Sigmoid colon (tissue), 6 donors: ENCODE measurements at regions not wholly inside any gene's neighbourhood (a gene's known extent, or its start where the extent isn't known, plus 50 kb on each side); places are given as distances from the start of the nearest gene placed in this dataset.

ENCODE experiments used
- DNase-seq: peaks from one replicate; pipeline ENCODE4 v3.0.0-alpha.2; 2019
- H3K27ac ChIP-seq, 4 donors: fragments of 200-600 bp; sonication (generic); one replicate each; pipeline ENCODE4 v1.5.1; 2016 to 2019; ENCODE audit warnings: mild to moderate bottlenecking in 1 of 4
- H3K27me3 ChIP-seq, 3 donors: fragments of 200-600 bp; sonication (generic); one replicate each; pipeline ENCODE4 v1.5.1; 2019; ENCODE audit warnings: mild to moderate bottlenecking in 1 of 3
- H3K36me3 ChIP-seq, 4 donors: fragments of 200-600 bp; sonication (generic); one replicate each; pipeline ENCODE4 v1.5.1; 2016 to 2019
- H3K4me1 ChIP-seq, 4 donors: fragments of 200-600 bp; sonication (generic); one replicate each; pipeline ENCODE4 v1.5.1; 2017 to 2019
- H3K4me3 ChIP-seq, 4 donors: fragments of 200-600 bp; sonication (generic); one replicate each; pipeline ENCODE4 v1.5.1; 2017 to 2019; ENCODE audit warnings: mild to moderate bottlenecking in 2 of 4, moderate library complexity in 1 of 4
- H3K9me3 ChIP-seq, 4 donors: fragments of 200-600 bp in 3 of 4; sonication (generic) in 3 of 4; one replicate each; pipeline versions ENCODE4 v1.5.1 to v1.6.1; 2013 to 2019
- EP300 ChIP-seq, 4 donors: sonication (generic); formaldehyde crosslinking; IDR thresholded peaks; one replicate each; pipeline ENCODE4 v1.6.1; 2017; ENCODE audit warnings: antibody characterized with exemption in 4 of 4
- POLR2A ChIP-seq, 2 donors: fragments of 450-650 bp; IDR thresholded peaks; one replicate each; pipeline ENCODE4 v1.6.1; 2016; ENCODE audit warnings: antibody characterized with exemption in 2 of 2, mild to moderate bottlenecking in 2 of 2, moderate library complexity in 2 of 2
- POLR2AphosphoS5 ChIP-seq, 4 donors: sonication (generic); formaldehyde crosslinking; IDR thresholded peaks; one replicate each; pipeline ENCODE4 v1.6.1; 2017; ENCODE audit warnings: antibody characterized with exemption in 4 of 4
- WGBS, 2 donors: extraction: QIAGEN DNeasy Blood & Tissue Kit; methylation state at CpG; one replicate each; pipeline ENCODE4 v1.1.7; 2013; 5-methylcytosine and 5-hydroxymethylcytosine counted together
- intact Hi-C: fragments of 100-400 bp; cut with DNase I; formaldehyde crosslinking; loops from one replicate; pipeline ENCODE4 v1.15.1; 2023
- TF ChIP-seq, protein P1 (sequence below), 4 experiments: fragments of 450-650 bp in 3 of 4; fragments of 200-600 bp in 1 of 4; IDR thresholded peaks; one replicate each; pipeline ENCODE4 v1.5.1; 2016 to 2019; ENCODE audit warnings: antibody characterized with exemption in 4 of 4, mild to moderate bottlenecking in 3 of 4, moderate library complexity in 2 of 4
- donor health status: healthy with polysubstance abuse.
- donor health status: healthy.

DNA sequence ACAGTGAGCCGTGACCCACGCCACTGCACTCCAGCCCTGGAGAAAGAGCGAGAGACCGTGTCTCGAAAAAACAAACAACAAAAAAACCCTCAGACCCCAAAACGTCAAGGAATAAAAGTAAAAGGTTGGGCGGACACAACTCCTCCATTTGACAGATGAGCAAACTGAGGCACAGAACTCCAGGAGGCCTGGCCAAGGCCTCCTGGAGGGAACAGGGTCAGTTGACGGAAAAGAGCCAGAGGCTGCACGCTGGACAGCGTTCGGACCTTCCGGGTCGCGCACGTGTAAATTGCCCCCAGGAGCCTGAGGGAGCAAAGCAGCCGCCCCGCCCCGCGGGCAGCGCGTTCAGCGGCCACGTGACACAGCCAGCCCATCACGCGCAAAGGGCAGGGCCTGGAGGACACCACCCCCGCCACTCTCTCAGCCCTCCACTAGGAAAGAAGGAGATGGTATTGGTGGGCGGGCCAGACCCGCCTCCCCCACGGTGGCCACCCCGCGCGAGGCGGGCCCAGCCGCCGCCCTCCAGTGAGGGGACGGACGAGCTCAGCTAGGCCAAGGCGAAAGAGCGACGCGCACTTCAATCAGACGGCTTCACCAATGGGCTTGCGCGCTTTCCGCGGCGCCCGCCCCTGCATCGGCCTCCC, 81.5 kb downstream of the PTPDC1 start:
- Histone ChIP-seq H3K9me3 (no peaks in the 10 kb centered on the region), H3K4me1 (peaks cover 0 to 35% (median 33%) of the 10 kb centered on the region in 4 donors), H3K27ac (peak overlapping the region; percentile 100), H3K36me3 (no peaks in the 10 kb centered on the region), H3K27me3 (no peaks in the 10 kb centered on the region), H3K4me3 (peak overlapping the region; percentile 84 to 100 (median 92))
- intact Hi-C loops: loop anchor here (2.0 to 5.0 kb wide), 2 partner anchors 25 to 33 kb away; no protein-coding TSS in a partner anchor
- TF ChIP-seq, protein P1, sequence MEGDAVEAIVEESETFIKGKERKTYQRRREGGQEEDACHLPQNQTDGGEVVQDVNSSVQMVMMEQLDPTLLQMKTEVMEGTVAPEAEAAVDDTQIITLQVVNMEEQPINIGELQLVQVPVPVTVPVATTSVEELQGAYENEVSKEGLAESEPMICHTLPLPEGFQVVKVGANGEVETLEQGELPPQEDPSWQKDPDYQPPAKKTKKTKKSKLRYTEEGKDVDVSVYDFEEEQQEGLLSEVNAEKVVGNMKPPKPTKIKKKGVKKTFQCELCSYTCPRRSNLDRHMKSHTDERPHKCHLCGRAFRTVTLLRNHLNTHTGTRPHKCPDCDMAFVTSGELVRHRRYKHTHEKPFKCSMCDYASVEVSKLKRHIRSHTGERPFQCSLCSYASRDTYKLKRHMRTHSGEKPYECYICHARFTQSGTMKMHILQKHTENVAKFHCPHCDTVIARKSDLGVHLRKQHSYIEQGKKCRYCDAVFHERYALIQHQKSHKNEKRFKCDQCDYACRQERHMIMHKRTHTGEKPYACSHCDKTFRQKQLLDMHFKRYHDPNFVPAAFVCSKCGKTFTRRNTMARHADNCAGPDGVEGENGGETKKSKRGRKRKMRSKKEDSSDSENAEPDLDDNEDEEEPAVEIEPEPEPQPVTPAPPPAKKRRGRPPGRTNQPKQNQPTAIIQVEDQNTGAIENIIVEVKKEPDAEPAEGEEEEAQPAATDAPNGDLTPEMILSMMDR (IDR thresholded peaks at IDR 0.05): no peak
- no peak for TF ChIP-seq POLR2A (IDR thresholded peaks at IDR 0.05)
- peak in 1 of 4 donors; percentile 46 for TF ChIP-seq EP300 (IDR thresholded peaks at IDR 0.05)
- peak in 1 of 4 donors; percentile 59 for TF ChIP-seq POLR2AphosphoS5 (IDR thresholded peaks at IDR 0.05)
- peak; percentile 99 for DNase-seq
- 4 to 8% methylated on average over 49 of the region's 49 CpGs for WGBS, 2 donors

DNA sequence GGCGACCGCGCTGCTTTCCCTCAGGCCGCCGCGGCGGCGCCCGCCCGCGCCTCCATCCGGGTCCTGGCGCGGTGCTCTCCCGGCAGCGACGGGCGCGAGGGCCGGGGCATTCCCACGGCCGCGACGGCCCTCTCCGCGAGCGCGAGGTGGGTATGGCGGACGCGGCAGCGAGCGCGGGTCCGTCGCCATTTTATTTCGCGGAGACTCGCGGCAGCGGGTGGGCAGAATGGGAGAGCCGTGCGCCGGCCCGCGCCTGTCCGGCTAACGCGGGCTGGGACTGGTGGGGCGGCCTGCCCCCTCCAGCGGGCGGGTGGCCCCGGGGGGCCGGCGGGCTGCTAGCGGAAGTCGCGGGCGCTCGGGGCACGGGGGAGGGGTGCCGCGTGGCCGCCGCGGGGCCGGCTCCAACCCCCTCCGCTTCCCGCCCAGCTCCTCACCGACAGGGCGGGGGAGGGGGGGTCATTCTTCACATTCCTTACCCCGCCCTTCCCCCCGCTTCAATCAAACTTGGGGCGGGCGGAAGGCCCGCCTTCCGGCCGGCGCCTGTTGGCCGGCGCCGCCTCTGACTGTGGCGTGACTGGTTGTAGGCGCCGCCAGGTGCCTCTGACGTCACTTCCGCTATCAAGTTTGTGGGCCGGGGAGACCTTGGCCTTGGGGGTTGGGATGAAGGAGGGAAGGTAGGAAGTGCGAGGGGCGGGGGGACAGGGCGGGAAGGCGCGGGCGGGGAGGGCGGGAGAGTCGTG, 82.1 kb downstream of the PTPDC1 start:
- peak overlapping the region; percentile 100 for H3K27ac ChIP-seq
- peak; percentile 99 for DNase-seq
- H3K36me3 ChIP-seq: peaks cover 0 to 2% (median 0%) of the 10 kb centered on the region in 4 donors
- intact Hi-C loops: loop anchor here (5.0 kb wide), 1 partner anchor 34 kb away; no protein-coding TSS in a partner anchor
- peaks cover 0 to 42% (median 40%) of the 10 kb centered on the region in 4 donors for H3K4me1 ChIP-seq
- no peaks in the 10 kb centered on the region for H3K9me3 ChIP-seq
- peak overlapping the region; percentile 84 to 100 (median 92) for H3K4me3 ChIP-seq
- 0 to 1% methylated on average over 96 of the region's 96 CpGs for WGBS, 2 donors
- TF ChIP-seq POLR2AphosphoS5 (IDR thresholded peaks at IDR 0.05) (peak; percentile 1 to 93 (median 80)), EP300 (IDR thresholded peaks at IDR 0.05) (peak in 3 of 4 donors; percentile 51 to 82 (median 64)), POLR2A (IDR thresholded peaks at IDR 0.05) (peak; percentile 57 to 68)
- TF ChIP-seq, protein P1 (IDR thresholded peaks at IDR 0.05): peak in 1 of 4 experiments; percentile 17
- no peaks in the 10 kb centered on the region for H3K27me3 ChIP-seq

DNA sequence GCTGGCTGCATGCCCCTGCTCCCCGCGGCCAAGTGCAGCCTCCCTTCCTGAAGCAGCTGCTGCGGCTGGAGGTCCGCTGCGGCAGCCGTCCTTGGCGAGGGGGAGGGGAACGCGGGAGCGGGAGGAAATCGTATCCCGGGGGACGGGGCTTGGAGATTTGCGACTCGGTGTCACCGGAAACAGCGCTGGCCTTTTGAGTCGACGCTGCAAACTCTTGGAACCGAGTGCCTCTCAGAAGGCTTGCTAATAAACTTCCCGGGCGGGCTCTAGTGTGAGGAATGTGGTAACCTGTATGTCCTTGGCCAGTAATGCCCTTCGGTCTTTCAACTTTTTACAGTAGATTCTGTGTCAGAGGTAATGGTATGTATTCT, 82.7 kb downstream of the PTPDC1 start:
- Histone ChIP-seq H3K4me3 (peak overlapping the region; percentile 84 to 100 (median 92)), H3K4me1 (peaks cover 0 to 48% (median 46%) of the 10 kb centered on the region in 4 donors), H3K27ac (peak overlapping the region; percentile 100), H3K27me3 (no peaks in the 10 kb centered on the region), H3K36me3 (peaks cover 0 to 7% (median 0%) of the 10 kb centered on the region in 4 donors), H3K9me3 (no peaks in the 10 kb centered on the region)
- WGBS, 2 donors: 0 to 1% methylated on average over 23 of the region's 23 CpGs
- DNase-seq: no peak
- intact Hi-C loops: loop anchor here (5.0 kb wide), 1 partner anchor 35 kb away; no protein-coding TSS in a partner anchor
- TF ChIP-seq, protein P1 (IDR thresholded peaks at IDR 0.05): no peak
- TF ChIP-seq EP300 (IDR thresholded peaks at IDR 0.05): peak in 1 of 4 donors; percentile 28
- peak; percentile 49 to 91 (median 78) for TF ChIP-seq POLR2AphosphoS5 (IDR thresholded peaks at IDR 0.05)
- peak; percentile 31 to 46 for TF ChIP-seq POLR2A (IDR thresholded peaks at IDR 0.05)

DNA sequence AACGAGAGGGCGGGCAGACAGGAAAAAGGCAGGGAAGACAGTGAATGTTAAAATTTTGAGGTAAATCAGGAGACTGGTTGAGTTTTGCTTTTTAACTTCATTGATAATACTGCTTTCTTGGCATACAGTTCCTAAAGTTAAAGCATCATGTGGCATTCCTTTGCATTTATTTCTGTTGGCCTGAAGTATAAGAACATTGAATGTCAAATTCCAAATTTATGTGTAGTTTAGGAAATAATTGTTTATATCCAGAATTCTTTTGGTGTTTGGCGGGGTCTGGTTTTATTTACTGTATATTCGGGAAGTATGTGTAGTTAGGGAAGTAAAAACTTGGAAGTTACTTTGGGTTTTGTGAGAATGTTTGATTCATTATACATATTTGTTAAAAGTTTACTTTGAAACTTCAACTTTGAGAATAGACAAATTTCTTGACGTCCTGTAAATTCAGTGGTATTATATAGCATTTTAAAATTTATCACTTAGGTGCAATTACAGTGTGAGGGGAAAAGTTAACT, 83.2 kb downstream of the PTPDC1 start:
- TF ChIP-seq, protein P1 (IDR thresholded peaks at IDR 0.05): no peak
- TF ChIP-seq POLR2A (IDR thresholded peaks at IDR 0.05) (no peak), POLR2AphosphoS5 (IDR thresholded peaks at IDR 0.05) (no peak), EP300 (IDR thresholded peaks at IDR 0.05) (no peak)
- 1 to 4% methylated on average over 5 of the region's 5 CpGs for WGBS, 2 donors
- intact Hi-C loops: loop anchor here (5.0 kb wide), 1 partner anchor 35 kb away; no protein-coding TSS in a partner anchor
- peaks cover 0 to 52% (median 50%) of the 10 kb centered on the region in 4 donors for H3K4me1 ChIP-seq
- H3K4me3 ChIP-seq: peak overlapping the region; percentile 84 to 100 (median 92)
- no peak for DNase-seq
- H3K9me3 ChIP-seq: no peaks in the 10 kb centered on the region
- H3K27ac ChIP-seq: peak overlapping the region; percentile 100
- peaks cover 0 to 7% (median 0%) of the 10 kb centered on the region in 4 donors for H3K36me3 ChIP-seq
- H3K27me3 ChIP-seq: no peaks in the 10 kb centered on the region
